KMS-11 (cell line): ENCODE measurements at regions not wholly inside any gene's neighbourhood (a gene's known extent, or its start where the extent isn't known, plus 50 kb on each side); places are given as distances from the start of the nearest gene placed in this dataset.

Source experiments
- H2AFZ ChIP-seq: fragments of 200-600 bp; sonication (generic); 2 replicates; pipeline ENCODE4 v1.6.1; 2016; ENCODE audit warnings: antibody characterized with exemption, mixed run types, low read depth
- H3K27ac ChIP-seq: fragments of 200-600 bp; sonication (generic); 2 replicates; pipeline ENCODE4 v1.6.1; 2016; ENCODE audit warnings: mild to moderate bottlenecking, mixed run types
- H3K27me3 ChIP-seq: fragments of 200-600 bp; sonication (generic); 2 replicates; pipeline ENCODE4 v1.6.1; 2017; ENCODE audit warnings: mild to moderate bottlenecking, low read depth, mixed run types, moderate library complexity; ENCODE audit not compliant: insufficient read depth
- H3K36me3 ChIP-seq: fragments of 200-600 bp; sonication (generic); 2 replicates; pipeline ENCODE4 v1.6.1; 2017; ENCODE audit warnings: mild to moderate bottlenecking, mixed run types; ENCODE audit not compliant: insufficient read depth
- H3K4me1 ChIP-seq: fragments of 200-600 bp; sonication (generic); 2 replicates; pipeline ENCODE4 v1.6.1; 2016; ENCODE audit warnings: mild to moderate bottlenecking, low read depth, mixed run types; ENCODE audit not compliant: poor library complexity, severe bottlenecking
- H3K4me2 ChIP-seq: fragments of 200-600 bp; sonication (generic); 2 replicates; pipeline ENCODE4 v1.7.0; 2016; ENCODE audit warnings: mild to moderate bottlenecking, mixed run types
- H3K4me3 ChIP-seq: fragments of 200-600 bp; sonication (generic); IDR thresholded peaks from 2 replicates; pipeline ENCODE4 v1.6.1; 2017; ENCODE audit warnings: low read depth, low read length, mixed read lengths; ENCODE audit not compliant: insufficient read depth
- H3K79me2 ChIP-seq: fragments of 200-600 bp; sonication (generic); 2 replicates; pipeline ENCODE4 v1.6.1; 2016; ENCODE audit warnings: low read depth, mixed run types; ENCODE audit not compliant: insufficient read depth
- H3K9ac ChIP-seq: fragments of 200-600 bp; sonication (generic); 2 replicates; pipeline ENCODE4 v1.6.1; 2016; ENCODE audit warnings: mild to moderate bottlenecking, mixed run types
- H4K20me1 ChIP-seq: fragments of 200-600 bp; sonication (generic); 2 replicates; pipeline ENCODE4 v1.6.1; 2016; ENCODE audit warnings: mild to moderate bottlenecking, mixed run types; ENCODE audit not compliant: insufficient read depth
- TF ChIP-seq, protein P1 (sequence below): fragments of 200-600 bp; sonication (generic); conservative IDR thresholded peaks from 2 replicates; pipeline ENCODE4 v1.6.1; 2017; ENCODE audit warnings: low read depth, mild to moderate bottlenecking, antibody characterized with exemption, low read length, moderate library complexity, mixed read lengths

DNA sequence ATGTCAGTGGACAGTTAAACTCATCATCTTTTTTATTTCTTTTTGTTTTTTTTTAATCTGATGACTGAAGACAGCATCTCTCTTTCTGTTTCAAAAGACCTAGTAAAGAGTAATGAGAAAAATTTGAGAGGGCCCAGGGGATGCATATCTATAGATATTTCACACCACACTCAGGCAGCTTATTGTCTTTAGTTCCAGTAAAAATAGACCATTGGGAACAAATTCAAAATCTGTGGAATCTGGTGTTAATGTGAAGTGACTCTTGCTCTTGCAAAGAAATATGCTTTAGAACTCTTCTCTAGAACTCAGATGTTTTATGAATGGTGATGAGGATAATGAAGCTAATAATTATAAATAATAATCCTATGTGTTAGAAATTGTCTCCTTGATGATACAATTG is 214.5 kb upstream of the ATP2B1 start:
- Histone ChIP-seq H3K4me1 (peaks cover 9% of the 10 kb centered on the region), H3K9ac (no peak overlapping the region), H3K27me3 (no peaks in the 10 kb centered on the region), H3K79me2 (no peaks in the 10 kb centered on the region), H3K4me3 (no peak overlapping the region), H2AFZ (no peak overlapping the region), H3K4me2 (no peak overlapping the region), H3K36me3 (no peaks in the 10 kb centered on the region), H4K20me1 (no peaks in the 10 kb centered on the region), H3K27ac (no peak overlapping the region)
- TF ChIP-seq, protein P1, sequence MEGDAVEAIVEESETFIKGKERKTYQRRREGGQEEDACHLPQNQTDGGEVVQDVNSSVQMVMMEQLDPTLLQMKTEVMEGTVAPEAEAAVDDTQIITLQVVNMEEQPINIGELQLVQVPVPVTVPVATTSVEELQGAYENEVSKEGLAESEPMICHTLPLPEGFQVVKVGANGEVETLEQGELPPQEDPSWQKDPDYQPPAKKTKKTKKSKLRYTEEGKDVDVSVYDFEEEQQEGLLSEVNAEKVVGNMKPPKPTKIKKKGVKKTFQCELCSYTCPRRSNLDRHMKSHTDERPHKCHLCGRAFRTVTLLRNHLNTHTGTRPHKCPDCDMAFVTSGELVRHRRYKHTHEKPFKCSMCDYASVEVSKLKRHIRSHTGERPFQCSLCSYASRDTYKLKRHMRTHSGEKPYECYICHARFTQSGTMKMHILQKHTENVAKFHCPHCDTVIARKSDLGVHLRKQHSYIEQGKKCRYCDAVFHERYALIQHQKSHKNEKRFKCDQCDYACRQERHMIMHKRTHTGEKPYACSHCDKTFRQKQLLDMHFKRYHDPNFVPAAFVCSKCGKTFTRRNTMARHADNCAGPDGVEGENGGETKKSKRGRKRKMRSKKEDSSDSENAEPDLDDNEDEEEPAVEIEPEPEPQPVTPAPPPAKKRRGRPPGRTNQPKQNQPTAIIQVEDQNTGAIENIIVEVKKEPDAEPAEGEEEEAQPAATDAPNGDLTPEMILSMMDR = no peak

DNA sequence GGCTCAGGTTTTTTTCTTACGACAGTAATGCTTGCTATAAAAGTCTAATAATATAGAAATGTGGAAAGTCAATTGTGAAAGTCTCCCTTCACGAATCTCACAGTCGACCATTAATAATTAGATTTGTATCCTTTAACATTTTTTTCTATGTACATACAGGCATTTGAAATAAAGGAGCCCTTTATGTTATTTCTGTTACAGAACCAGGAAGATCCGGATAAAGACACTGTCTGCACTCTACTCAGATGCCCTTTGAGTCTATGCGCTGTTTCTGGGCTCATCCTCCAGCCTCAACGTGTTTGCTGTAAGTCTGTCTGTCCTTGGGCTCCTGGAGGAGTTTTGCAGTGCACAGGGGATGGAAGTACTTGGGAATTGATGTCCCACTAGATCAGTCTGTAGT is 212.2 kb upstream of the ATP2B1 start:
- H3K9ac ChIP-seq = no peak overlapping the region
- no peak overlapping the region for H2AFZ ChIP-seq
- H3K4me1 ChIP-seq = no peaks in the 10 kb centered on the region
- H4K20me1 ChIP-seq = no peaks in the 10 kb centered on the region
- H3K27ac ChIP-seq = no peak overlapping the region
- no peaks in the 10 kb centered on the region for H3K27me3 ChIP-seq
- no peak overlapping the region for H3K4me3 ChIP-seq
- TF ChIP-seq, protein P1 = no peak
- no peaks in the 10 kb centered on the region for H3K79me2 ChIP-seq
- H3K4me2 ChIP-seq = no peak overlapping the region
- H3K36me3 ChIP-seq = no peaks in the 10 kb centered on the region

DNA sequence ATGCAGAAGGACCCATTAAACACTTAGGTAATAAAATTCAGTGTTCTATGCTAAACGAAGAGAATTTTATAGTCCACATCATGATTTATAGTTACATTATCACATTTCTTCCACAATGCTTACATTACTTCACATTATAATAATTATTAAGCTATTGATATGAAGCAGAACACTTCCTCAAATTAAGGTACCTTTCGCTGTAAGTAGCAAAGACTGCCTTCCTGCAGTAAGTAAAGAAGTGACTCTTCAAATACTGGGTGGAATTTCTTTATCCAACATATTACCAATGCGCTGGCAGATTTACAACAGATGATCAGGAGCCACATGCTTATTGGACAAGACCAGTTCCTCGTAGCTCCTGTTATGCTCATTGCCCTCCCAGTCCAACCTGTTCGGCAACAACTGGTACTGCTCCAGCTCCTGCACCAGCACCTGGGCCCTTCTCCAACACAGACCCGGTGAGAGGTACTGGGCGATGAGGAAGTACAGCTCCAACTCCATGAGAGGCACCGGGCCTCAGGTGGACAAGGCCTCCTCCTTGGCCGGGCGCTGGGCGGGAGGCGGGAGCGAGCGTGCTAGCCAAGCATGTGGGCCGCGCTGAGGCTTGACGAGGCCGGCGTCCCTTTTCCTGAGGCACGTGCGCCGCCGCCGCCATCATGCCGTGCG is 210.7 kb upstream of the ATP2B1 start:
- H4K20me1 ChIP-seq = no peaks in the 10 kb centered on the region
- H3K27ac ChIP-seq = no peak overlapping the region
- H3K4me2 ChIP-seq = no peak overlapping the region
- H3K9ac ChIP-seq = no peak overlapping the region
- no peak overlapping the region for H3K4me3 ChIP-seq
- TF ChIP-seq, protein P1 = no peak
- no peaks in the 10 kb centered on the region for H3K36me3 ChIP-seq
- H3K4me1 ChIP-seq = no peaks in the 10 kb centered on the region
- no peak overlapping the region for H2AFZ ChIP-seq
- no peaks in the 10 kb centered on the region for H3K79me2 ChIP-seq
- no peaks in the 10 kb centered on the region for H3K27me3 ChIP-seq

DNA sequence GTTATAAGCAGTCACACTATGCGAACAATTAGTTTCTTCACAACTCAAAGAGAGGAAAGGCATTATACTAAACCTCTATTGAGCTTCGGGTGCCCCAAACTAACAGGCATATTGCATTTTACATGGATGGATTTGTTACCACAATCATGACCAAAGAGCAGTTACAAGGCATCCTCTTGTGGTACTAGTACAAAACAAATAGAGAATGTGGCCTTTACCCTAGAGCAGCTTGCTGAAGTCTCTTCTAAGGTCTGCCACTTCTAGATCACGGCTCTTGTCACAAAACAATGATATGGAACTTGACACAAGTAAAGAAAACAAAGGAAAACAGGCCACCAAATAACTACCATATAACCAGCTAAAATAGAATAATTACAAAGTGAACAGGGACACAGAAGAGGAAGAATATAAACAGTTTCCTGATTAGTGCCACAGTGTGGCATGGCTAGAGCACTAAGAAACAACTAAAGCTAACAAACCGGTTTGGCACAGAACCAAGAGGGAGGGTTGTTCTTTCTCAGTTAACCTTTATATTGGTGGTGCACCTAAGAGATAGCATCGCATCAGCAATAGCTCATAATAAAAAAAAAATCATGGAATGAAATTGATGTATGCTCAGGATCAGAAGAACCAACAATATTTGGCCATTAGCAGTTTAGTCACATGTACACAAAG is 209.7 kb upstream of the ATP2B1 start:
- no peaks in the 10 kb centered on the region for H3K27me3 ChIP-seq
- H3K27ac ChIP-seq = no peak overlapping the region
- no peaks in the 10 kb centered on the region for H3K79me2 ChIP-seq
- TF ChIP-seq, protein P1 = no peak
- no peak overlapping the region for H3K4me3 ChIP-seq
- H3K36me3 ChIP-seq = no peaks in the 10 kb centered on the region
- H3K4me1 ChIP-seq = no peaks in the 10 kb centered on the region
- H2AFZ ChIP-seq = no peak overlapping the region
- H3K9ac ChIP-seq = no peak overlapping the region
- no peaks in the 10 kb centered on the region for H4K20me1 ChIP-seq
- no peak overlapping the region for H3K4me2 ChIP-seq
